ENCODE measurements at regions not wholly inside any gene's neighbourhood (a gene's known extent, or its start where the extent isn't known, plus 50 kb on each side); places are given as distances from the start of the nearest gene placed in this dataset.

DNA sequence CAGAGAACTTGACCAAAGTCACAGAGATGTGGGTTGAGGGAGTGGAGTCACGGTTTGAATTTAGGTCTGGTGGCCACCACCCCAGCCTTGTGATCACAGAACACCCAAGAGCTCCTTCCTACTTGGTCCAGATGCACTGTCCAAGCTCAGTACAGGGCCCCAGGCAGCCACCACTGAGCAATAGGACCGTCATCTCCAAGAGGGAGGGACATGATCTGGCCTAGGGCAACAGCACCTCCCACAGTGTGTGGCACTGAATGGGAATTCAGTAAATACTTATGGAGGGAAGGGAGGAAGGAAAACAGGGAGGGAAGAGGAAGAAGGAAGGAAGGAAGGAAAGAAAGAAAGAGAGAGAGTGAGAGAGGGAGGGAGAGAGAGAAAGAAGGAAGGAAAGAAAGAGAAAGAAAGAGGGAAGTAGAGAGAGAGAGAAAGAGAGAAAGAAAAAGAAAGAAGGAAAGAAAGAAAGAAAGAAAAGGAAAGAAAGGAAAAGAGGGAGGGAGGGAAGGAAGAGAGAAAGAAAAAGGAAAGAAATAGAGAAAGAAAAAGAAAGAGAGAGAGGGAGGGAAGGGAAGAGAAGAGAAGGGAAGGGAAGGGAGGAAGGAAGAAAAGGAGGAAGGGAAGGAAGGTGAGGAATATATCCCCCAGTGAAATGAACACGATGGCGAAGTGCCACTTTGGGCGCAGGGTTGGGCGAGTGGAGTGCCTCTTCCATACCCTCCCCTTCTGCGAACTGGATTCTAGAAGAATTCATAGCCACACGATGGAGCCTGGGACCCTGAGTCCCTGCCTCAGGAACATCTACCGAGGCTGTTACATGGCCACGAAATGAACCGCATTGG is 243.7 kb downstream of the TFAP2C start:
- H3K9me3 ChIP-seq = peaks cover 0 to 8% (median 4%) of the 10 kb centered on the region in 8 donors
- intact Hi-C loops (cut with DNase I; ENCODE audit: low total_unique reads) = no loop called here
- no peaks in the 10 kb centered on the region for H3K4me1 ChIP-seq
- H3K27ac ChIP-seq = no peak overlapping the region
- no peaks in the 10 kb centered on the region for H3K36me3 ChIP-seq
- TF ChIP-seq, protein P1, sequence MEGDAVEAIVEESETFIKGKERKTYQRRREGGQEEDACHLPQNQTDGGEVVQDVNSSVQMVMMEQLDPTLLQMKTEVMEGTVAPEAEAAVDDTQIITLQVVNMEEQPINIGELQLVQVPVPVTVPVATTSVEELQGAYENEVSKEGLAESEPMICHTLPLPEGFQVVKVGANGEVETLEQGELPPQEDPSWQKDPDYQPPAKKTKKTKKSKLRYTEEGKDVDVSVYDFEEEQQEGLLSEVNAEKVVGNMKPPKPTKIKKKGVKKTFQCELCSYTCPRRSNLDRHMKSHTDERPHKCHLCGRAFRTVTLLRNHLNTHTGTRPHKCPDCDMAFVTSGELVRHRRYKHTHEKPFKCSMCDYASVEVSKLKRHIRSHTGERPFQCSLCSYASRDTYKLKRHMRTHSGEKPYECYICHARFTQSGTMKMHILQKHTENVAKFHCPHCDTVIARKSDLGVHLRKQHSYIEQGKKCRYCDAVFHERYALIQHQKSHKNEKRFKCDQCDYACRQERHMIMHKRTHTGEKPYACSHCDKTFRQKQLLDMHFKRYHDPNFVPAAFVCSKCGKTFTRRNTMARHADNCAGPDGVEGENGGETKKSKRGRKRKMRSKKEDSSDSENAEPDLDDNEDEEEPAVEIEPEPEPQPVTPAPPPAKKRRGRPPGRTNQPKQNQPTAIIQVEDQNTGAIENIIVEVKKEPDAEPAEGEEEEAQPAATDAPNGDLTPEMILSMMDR (IDR thresholded peaks at IDR 0.05 in 8 of 11, conservative IDR thresholded peaks at IDR 0.05 in 3 of 11) = no peak
- TF ChIP-seq POLR2AphosphoS5 (IDR thresholded peaks at IDR 0.05) (no peak), POLR2A (IDR thresholded peaks at IDR 0.05) (no peak)
- WGBS, 5 donors = 78 to 87% (median 84%) methylated on average over 11 of the region's 11 CpGs
- peaks cover 0 to 5% (median 0%) of the 10 kb centered on the region in 7 donors for H3K27me3 ChIP-seq (replicated peaks in 1 of 7)
- H3K4me3 ChIP-seq = no peak overlapping the region
- DNase-seq = no peak

DNA sequence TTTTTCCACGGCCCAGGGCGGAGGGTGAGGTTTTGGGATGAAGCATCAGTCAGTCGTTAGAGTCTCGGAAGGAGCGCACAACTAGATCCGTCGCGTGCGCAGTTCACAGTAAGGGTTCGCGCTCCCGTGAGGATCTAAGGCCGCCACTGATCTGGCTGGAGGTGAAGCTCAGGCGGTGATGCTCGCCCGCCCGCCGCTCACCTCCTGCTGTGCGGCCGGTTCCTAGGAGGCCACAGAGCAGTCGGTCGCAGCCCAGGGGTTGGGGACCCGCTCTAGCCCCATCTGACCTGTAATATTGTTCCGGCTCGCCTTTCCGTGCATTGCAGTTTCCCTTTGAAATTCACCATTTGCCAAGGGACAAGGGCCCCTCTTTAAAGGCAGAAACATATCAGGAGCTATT is 244.7 kb downstream of the TFAP2C start:
- Histone ChIP-seq H3K4me3 (no peak overlapping the region), H3K9me3 (peaks cover 0 to 3% (median 0%) of the 10 kb centered on the region in 8 donors), H3K4me1 (no peaks in the 10 kb centered on the region), H3K27me3 (replicated peaks in 1 of 7) (peaks cover 0 to 5% (median 0%) of the 10 kb centered on the region in 7 donors), H3K36me3 (no peaks in the 10 kb centered on the region), H3K27ac (no peak overlapping the region)
- TF ChIP-seq POLR2A (IDR thresholded peaks at IDR 0.05) (no peak), POLR2AphosphoS5 (IDR thresholded peaks at IDR 0.05) (no peak)
- TF ChIP-seq, protein P1 (IDR thresholded peaks at IDR 0.05 in 8 of 11, conservative IDR thresholded peaks at IDR 0.05 in 3 of 11) = no peak
- intact Hi-C loops (cut with DNase I; ENCODE audit: low total_unique reads) = no loop called here
- no peak for DNase-seq
- WGBS, 5 donors = 87 to 90% (median 89%) methylated on average over 26 of the region's 26 CpGs

DNA sequence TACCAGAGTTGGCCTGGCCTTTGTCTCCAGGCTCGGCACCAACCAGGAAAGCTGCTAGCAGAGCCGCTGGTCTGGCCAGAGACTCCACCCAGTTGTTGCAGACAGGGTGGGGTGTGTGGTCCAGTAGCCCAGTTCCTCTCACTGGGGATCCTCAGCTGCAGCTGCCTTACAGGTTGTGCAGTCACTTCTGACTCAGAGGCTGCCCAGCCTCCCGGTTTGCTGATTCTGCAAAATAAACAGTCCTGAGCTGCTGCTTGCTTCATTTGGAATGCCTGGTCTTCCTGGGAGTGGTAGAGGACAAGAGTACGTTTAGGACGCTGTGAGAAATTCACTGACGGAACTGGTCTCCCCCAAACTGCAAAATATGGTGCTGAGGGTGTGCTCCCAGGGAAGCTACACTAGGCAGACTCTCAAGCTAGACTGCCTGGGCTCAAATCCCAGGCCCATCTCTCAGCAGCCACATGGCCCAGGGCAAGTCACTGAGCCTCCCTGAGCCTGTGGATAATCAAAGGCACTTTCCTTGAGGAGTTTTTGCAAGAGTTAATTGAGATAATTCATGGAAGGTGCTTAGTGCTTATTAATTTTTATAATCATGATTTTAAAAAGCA is 246.1 kb downstream of the TFAP2C start:
- H3K4me3 ChIP-seq = no peak overlapping the region
- DNase-seq = no peak
- H3K4me1 ChIP-seq = no peaks in the 10 kb centered on the region
- H3K27me3 ChIP-seq (replicated peaks in 1 of 7) = peaks cover 0 to 5% (median 0%) of the 10 kb centered on the region in 7 donors
- intact Hi-C loops (cut with DNase I; ENCODE audit: low total_unique reads) = no loop called here
- TF ChIP-seq, protein P1 (IDR thresholded peaks at IDR 0.05 in 8 of 11, conservative IDR thresholded peaks at IDR 0.05 in 3 of 11) = no peak
- TF ChIP-seq POLR2AphosphoS5 (IDR thresholded peaks at IDR 0.05) (no peak), POLR2A (IDR thresholded peaks at IDR 0.05) (no peak)
- H3K9me3 ChIP-seq = peaks cover 0 to 3% (median 0%) of the 10 kb centered on the region in 8 donors
- WGBS, 5 donors = 17 to 48% (median 42%) methylated on average over 1 to 6 of the region's 6 CpGs
- H3K36me3 ChIP-seq = no peaks in the 10 kb centered on the region
- no peak overlapping the region for H3K27ac ChIP-seq

DNA sequence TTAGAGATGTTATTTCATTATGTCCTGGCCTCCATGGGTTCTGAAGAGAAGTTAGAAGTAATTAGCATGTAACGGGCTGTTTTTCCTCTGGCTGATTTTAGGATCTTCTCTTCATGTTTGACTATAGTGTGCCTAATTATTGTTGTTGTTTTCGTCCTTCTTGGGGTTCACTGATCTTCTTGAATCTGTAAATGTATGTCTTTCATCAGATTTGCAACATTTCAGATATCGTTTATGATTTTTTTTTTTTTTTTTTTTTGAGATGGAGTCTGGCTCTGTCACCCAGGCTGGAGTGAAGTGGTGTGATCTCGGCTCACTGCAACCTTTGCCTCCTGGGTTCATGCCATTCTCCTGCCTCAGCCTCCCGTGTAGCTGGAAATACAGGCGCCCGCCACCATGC is 246.7 kb downstream of the TFAP2C start:
- Histone ChIP-seq H3K27ac (no peak overlapping the region), H3K36me3 (no peaks in the 10 kb centered on the region), H3K4me3 (no peak overlapping the region), H3K9me3 (peaks cover 0 to 3% (median 0%) of the 10 kb centered on the region in 8 donors), H3K4me1 (no peaks in the 10 kb centered on the region), H3K27me3 (replicated peaks in 1 of 7) (peaks cover 0 to 6% (median 0%) of the 10 kb centered on the region in 7 donors)
- whole genome bisulfite sequencing, 5 donors = 74 to 84% (median 81%) methylated on average over 7 of the region's 7 CpGs
- DNase-seq = no peak
- TF ChIP-seq, protein P1 (IDR thresholded peaks at IDR 0.05 in 8 of 11, conservative IDR thresholded peaks at IDR 0.05 in 3 of 11) = no peak
- no peak for TF ChIP-seq POLR2A (IDR thresholded peaks at IDR 0.05)
- TF ChIP-seq POLR2AphosphoS5 (IDR thresholded peaks at IDR 0.05) = no peak
- intact Hi-C loops (cut with DNase I; ENCODE audit: low total_unique reads) = no loop called here
